ENCODE measurements at regions not wholly inside any gene's neighbourhood (a gene's known extent, or its start where the extent isn't known, plus 50 kb on each side); places are given as distances from the start of the nearest gene placed in this dataset.
"Not testable (repeated sequence)": the region's sequence is repeated elsewhere in the genome, so short reads cannot be mapped to it uniquely, and the experiment has no call there.

GRCh38 chr17:6893382-6894205 is 62.1 kb upstream of the TEKT1 start:
- peak in 7 of 56 donors; percentile 1 to 54 (median 11) for DNase-seq

GRCh38 chr17:6894206-6894528 is 62.6 kb upstream of the TEKT1 start:
- DNase-seq, result peak in 5 of 56 donors; percentile 7 to 20 (median 9)

DNA sequence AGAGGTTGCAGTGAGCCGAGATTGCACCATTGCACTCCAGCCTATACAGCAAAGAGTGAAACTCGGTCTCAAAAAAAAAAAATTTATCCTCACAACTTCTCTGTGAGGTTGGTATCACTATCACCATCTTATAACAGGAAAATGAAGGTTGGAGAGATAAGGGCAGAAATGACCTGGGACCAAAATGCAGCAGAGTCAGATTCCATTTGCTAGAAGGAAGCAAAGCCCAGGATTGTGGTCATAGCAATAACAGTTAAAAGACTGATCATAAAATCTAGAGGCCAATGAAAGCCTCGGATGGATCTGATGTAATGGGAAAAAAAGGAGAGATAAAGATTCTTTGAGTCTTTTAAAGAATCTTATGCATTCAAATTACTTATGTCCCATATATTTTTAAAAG is 69.6 kb upstream of the TEKT1 start:
- DNase-seq, result no peak

GRCh38 chr17:6903326-6903900 is 71.9 kb upstream of the TEKT1 start:
- DNase-seq, result peak in 3 of 56 donors; percentile 0 to 19 (median 11)

- no peak for DNase-seq
Measured at GRCh38 chr17:6908807-6909206, 77.3 kb upstream of the TEKT1 start.

GRCh38 chr17:6910987-6911603 is 79.6 kb upstream of the TEKT1 start:
- no peak for DNase-seq

DNA sequence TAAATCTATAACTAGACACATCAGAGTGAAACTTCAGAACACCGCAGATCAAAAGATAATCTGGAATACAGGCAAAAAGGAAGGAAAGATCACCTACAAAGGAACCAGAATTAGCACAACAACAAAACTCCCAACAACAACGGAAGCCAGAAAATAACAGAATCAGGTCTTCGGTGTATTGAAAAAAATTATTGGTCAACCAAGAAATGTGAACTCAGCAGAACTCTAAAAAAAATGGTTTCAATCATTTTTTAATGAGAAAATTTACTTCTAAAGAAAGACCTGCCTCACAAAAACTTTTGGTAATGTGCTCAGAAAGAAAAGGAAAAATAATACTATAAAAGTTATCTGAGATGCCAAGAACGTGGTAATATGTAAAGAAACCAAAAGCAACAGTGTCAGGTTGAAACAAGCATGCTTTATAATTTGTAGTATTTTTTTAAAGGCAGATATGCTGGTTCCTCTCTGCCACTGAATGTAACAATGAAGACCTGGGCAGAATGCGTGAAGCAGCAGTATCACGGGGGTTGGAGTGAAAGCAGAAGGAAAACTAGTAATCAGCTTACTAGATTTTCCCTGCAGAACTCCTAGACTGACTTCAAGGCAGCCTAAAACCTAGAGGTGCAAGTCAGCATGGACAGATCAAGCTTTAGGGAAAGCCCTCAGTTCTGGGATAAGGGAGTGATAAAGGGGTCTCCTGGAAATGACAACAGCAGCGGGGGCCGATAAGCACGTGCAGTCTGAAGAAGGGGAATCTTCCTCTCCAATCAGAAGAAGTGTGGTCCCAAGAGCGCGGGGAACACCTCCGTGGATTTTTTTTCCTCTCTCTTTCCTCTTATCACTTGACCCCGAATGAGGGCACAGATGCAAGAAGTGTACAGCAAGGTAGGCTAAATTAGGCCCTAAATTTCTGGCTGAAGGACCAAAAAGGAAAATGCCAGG is 80.9 kb upstream of the TEKT1 start:
- peak in 1 of 56 donors; percentile 7 for DNase-seq

DNA sequence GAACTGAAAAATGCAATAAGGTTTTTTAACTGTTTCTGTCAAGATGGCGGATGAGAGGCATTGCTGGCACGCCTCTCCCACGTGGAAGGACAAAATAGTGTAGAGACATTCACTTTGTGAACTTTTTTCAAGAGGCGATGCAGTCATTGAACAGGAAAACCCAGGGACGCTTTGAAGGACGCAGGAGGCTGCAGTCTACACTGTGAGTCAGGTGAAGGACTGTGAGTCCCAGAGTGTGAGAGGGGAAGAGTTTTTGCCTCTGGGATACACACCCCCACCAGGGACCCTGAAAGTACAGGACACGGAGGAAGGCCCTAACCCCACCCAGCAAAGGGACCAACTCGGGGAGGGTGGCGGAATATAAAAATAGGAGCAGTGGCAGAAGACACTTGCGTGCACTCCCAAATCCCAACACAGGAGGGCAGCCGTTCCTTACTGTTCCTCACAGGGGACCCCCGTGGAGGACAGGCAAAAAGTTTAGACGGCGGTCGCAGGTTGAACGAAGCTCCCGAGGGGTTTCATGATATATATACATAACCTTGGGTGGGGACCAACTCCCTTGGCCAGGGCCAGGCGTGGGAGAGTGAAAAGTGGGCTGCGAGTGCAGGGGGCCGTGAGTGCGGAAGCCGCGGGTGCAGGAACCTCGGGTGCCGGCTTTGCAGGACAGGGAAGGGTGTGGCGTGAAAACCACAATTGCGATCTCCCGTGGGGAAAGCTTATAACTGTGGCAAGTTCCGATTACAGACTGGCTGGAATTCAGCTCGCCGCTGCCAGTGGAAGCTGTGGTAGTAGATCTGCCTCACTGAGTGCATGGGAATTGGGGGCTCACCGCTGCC is 82.0 kb upstream of the ALOX12 start:
- peak in 37 of 56 donors; percentile 4 to 76 (median 40) for DNase-seq

GRCh38 chr17:6914711-6915110 is 81.1 kb upstream of the ALOX12 start:
- peak in 1 of 56 donors; percentile 14 for DNase-seq

GRCh38 chr17:6915620-6916019 is 80.2 kb upstream of the ALOX12 start:
- DNase-seq, result no peak

DNA sequence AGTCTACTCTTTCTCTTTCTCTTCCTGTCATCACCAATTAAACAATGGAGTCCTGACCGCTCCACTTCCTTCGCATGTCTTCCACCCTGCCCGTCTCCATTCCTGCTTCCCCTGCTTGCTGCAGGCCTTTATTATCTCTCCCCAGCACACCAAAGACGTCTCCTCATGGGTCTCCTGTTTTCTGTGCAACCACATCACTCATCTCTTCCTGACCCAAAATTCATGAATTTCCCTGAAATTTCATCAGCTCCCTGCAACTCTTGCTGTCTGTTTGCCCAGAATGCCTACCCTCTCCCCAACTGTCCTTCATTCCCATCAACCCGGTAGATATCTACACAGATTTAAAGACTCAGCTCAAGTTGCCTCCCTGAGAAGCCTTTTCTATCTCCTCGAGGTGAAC is 76.7 kb upstream of the ALOX12 start:
- no peak for DNase-seq

GRCh38 chr17:6923385-6923784 is 72.5 kb upstream of the ALOX12 start:
- no peak for DNase-seq

- DNase-seq, result no peak
Measured at GRCh38 chr17:6924208-6924607, 71.6 kb upstream of the ALOX12 start.

DNA sequence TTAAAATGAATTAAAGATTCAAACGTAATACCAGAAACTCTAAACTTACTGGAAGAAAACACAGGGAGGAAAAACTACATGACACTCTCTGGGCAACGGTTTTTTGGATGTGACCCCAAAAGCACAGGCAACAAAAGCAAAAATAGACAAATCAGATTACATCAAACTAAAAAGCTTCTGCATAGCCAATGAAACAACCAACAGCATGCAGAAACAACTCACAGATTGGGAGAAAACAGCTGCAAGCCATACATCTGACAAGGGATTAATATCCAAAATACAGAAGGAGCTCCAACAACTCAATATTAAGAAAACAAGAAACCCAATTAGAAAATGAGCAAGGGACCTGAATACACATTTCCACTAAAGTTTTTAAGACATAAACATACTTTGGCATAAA is 69.2 kb upstream of the ALOX12 start:
- DNase-seq, result no peak

DNA sequence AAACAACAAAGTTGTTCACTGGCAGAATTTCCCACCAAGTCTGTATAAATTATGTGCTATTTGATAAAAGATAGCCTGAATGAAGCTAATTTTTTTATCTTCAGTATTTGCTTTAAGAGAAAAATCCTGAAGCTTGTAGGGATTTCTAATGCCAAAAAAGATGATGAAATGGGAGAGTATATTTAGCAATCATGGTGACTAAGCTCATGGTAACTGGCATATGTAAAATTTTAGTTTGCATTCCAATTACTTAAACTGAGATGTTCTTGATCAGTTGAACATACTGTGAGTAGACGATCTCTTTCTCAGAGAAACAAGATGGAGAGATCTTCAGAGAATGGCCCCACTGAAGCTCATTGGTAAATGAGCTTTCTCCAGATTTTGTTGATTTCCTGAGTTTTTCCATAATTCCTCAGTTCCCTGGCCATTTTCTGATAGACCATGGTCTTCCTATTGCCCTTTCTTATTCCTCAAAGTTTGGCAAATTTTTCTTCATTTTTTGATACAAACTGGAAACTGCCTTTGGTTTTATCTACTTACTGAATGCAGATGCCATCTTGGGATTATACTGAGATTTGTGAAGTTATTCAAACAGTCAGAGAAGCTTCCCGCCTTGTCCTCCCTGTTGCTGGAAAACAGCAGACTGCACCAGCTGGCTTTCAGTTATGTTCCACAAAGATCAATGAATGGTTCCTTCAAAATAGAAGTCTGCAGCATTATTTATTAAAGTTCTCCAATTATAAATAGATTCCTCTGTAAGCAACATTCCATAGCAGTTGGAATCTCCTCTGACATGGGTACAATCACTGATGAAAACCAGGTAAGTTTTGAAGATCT is 68.3 kb upstream of the ALOX12 start:
- DNase-seq, result no peak

GRCh38 chr17:6928193-6928592 is 67.7 kb upstream of the ALOX12 start:
- DNase-seq, result no peak

DNA sequence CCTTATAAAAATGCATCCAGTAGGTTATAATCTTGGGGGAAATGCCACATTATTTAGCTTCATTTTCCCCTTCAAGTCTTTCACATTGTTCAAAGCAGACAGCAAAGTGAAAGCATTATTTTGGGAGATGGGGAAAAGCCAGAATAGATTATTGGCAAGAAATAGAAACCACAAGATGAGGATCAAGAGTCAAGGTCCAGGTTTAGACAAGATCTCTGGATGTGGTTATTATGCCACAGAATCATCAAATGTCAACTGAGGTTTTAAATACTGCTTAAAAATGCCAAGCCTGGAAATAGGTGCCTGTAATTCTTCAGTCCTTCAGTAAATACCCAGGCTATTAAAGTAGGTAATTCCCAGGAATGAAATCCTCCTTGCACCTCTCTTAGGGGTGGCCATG is 65.1 kb upstream of the ALOX12 start:
- no peak for DNase-seq

GRCh38 chr17:6934544-6934943 is 61.3 kb upstream of the ALOX12 start:
- not testable (repeated sequence) for DNase-seq

GRCh38 chr17:6936370-6937028 is 59.4 kb upstream of the ALOX12 start:
- peak in 29 of 56 donors; percentile 3 to 61 (median 19) for DNase-seq

Data from amygdala (tissue), 56 donors.